HG03575 (cell line): ENCODE measurements at regions not wholly inside any gene's neighbourhood (a gene's known extent, or its start where the extent isn't known, plus 50 kb on each side); places are given as distances from the start of the nearest gene placed in this dataset.
"Not testable (repeated sequence)": the region's sequence is repeated elsewhere in the genome, so short reads cannot be mapped to it uniquely, and the experiment has no call there.

Experiments used
- ATAC-seq: cut with Tn5 transposase; IDR thresholded peaks from one replicate; pipeline ENCODE4 v1.9.1; 2021; ENCODE audit not compliant: unreplicated experiment, insufficient number of reproducible peaks, low FRiP score; ENCODE audit errors: extremely low read depth

DNA sequence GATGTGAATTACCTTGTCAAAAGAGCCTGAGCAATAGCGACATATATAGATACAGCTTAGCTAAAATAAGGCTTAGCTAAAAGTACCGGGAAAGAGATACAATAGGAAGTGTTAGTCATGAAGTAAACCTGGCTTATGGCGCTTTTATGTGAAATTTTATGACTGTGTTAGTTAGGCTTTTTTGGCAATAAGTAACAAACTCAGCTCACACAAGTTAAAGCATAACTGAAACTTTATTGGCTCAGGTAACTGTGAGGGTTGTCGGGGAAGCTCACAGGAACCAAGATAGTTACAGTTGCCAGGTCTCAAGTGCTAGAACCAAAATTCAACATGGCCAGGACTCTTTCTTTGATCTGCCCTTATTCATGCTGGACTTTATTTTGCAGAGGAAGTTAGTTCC is 925.0 kb upstream of the GYPC start:
- no peak for ATAC-seq

DNA sequence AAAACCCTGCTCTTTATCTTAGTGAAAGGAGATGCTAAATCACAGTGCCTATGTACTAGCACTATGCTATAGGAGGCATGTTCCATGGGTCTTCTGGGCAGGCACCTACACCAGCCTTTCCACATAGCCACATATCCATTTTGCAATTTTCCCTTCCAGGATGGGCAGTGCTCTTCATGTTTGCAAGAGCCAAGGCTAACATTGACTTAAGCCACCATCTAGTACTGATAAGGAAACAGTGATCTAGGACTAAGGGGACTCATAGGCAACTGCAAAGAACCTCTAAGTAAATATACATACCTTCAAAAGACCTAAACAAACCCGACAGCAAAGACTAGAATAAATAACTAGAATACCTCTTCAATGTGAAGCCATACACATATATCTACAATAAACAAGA is 919.7 kb upstream of the GYPC start:
- ATAC-seq = no peak

DNA sequence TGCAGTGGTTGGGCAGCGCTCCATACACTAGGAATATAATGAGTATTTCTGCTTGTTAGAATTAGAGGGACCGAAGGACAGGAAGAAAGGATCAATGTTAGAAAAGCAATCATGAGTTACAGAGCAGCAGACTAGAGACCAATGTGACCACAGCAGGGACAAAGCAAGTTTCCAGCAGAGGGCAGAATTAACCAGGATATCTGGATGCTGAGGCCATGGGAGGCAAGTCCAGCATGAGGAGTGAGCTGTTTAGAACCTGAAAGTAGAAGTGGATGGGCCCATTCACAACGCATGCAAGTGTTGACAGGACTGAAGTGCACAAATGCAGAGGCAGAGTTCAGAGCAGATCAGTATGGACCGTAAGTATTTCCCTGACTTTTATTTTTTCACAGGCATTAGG is 910.4 kb upstream of the GYPC start:
- no peak for ATAC-seq

DNA sequence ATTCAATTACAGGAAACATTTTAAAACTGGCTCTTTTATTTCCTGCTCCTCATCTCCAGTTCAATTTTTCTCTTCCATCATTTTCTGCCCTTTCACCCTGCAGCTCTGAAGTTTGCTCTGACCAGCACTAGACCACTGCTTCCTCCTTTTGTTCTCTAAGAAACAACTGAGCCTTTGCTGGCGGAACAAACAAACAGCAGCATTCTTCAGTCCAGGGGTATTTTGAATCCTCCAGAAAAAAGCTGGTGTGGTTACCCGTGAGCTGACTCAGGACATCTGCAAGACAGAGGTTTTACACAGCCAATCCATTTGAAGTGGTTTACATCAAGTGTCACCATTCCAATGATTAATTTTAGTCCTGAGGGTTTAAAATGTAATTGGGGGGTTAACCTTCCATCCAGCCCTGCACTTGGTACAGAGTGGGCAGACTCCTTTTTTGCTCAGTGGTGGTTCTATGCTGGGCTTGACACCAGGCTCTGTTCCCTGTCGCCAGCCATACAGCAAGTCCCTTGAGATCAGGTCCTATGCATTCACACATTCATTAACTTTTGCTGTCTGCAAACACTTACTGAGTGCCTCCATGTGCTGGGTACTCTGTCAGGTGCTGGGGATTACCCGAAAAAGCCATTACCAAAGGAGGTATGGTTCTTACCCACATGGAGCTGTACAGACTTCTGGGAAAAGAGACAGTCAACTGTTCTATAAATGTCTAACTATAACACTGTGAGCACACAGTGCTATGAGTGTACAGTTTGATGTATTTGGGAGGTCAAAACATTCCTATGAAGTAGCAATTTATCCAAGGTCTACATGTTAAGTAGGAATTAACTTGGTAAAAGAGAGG is 909.4 kb upstream of the GYPC start:
- ATAC-seq = no peak

DNA sequence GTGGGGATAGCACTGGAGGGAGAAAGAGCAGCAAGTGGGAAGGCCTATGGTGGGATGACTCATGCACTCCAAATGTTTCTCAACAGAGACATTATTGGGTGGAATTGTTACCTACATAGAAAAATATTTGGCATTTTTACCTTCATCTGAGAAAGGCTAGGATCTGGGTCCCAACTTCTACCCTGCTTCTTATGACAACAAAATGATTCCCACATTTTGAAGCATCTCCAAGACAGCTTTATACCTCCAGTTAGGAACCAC is 908.9 kb upstream of the GYPC start:
- ATAC-seq = no peak

DNA sequence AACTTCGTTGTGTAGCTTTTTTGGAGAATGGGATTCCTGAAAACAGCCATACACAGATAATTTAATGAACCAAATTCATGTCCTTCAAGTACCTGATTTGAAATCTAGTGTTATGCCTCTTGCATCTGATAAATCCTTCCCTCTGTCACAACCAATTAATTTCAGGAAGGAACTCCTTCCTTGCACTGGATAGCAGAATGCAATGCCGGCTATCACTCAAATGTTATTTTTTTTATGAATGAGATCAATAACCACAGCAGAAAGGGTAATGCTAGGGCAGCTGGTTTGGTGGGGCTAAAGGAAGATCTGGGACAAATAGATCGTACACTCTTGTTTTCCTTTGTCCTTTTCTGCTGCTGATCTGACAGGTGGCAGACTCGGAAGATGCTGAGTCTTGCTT is 899.5 kb upstream of the GYPC start:
- no peak for ATAC-seq

DNA sequence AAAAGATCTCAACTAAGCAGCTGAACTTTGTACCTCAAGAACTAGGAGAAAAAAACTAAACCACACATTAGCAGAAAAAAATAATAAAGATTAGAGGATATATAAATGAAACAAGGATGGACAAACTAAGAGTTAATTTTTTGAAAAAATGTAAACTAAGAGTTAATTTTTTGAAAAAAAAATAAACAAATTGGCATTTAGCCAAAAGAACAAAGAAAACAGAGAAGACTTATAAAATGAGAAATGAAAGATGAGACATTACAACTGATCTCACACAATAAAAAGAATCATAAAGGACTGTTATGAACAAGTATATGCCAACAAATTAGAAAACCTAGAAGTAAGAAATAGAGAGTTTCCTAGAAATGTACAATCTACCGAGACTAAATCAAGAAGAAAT is 859.2 kb upstream of the GYPC start:
- ATAC-seq = no peak

DNA sequence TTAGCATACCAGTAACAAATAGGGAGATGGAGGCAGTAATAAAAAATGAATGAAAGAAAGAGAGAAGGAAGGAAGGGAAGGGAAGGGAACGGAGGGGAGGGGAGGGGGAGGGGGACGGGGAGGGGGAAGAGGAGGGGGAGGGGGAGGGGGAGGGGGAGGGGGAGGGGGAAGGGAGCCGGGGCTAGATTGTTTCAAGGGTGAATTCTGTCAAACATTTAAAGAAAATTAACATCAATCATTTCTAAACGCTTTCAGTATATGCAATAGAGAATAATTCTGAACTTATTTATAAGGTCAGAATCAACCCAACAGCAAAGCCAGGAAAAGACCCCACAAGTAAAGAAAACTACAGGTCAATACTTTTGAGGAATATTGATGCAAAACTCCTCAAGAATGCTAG is 858.8 kb upstream of the GYPC start:
- ATAC-seq = no peak

DNA sequence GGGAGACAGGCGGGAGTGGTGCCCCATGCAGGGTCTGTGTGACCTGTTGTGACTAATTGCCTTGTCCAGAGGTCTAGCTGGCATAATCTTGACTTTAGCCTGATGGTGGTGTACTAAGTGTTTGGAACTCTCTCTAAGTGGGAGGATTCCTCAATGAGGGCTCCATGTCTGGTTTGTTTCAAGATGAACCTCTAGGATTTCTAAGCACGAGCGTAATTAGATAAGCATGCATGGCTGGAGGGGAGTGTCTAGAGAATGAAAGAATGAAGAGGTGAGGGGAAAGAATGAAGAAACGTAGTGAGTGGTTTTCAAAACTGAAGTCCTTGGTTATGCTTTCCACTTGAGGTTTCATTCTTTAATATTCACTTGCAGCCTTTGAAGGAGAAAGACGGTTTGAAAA is 833.2 kb upstream of the GYPC start:
- no peak for ATAC-seq

DNA sequence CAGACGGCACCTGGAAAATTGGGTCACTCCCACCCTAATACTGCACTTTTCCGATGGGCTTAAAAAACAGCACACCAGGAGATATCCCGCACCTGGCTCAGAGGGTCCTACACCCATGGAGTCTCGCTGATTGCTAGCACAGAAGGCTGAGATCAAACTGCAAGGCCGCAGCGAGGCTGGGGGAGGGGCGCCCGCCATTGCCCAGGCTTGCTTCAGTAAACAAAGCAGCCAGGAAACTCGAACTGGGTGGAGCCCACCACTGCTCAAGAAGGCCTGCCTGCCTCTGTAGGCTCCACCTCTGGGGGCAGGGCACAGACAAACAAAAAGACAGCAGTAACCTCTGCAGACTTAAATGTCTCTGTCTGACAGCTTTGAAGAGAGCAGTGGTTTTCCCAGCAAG is 830.2 kb upstream of the GYPC start:
- ATAC-seq = not testable (repeated sequence)

DNA sequence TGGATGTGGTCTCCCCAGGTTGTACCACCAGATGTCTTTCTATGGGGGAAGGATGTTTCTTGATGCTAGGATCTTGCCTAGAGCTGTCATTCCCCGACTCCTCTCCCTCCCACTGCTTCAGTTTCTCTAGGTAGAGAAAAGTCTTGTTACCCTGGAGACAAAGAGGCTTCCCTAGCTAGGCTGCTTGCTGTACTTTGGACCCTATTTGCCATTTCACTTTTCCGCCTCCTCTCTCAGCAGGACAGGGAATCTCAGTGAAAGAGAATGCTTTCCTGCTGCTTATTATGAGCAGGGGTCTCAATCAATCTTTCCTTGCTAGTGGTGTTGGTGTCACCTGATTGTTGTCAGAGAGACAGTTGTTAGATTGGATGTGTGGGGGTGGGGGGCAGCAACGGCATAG is 818.8 kb upstream of the GYPC start:
- no peak for ATAC-seq

DNA sequence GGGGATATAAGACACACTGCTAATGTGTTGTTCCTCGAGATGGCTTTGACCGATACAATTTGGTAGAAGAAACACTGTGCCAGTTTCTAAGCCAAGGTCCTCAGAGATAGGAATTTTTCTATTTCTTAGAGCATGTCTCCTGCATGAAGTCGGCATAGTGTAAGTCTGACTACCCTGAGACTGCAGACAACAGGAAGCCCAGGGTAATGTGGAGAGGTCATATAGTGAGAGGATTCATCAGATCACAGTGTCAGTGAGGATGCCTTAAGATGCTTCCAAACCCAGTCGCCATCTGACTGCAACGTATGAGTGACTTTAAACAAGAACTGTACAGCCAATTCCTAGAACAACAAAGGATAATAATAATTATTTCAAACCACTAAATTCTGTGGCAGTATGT is 818.3 kb upstream of the GYPC start:
- ATAC-seq = no peak

DNA sequence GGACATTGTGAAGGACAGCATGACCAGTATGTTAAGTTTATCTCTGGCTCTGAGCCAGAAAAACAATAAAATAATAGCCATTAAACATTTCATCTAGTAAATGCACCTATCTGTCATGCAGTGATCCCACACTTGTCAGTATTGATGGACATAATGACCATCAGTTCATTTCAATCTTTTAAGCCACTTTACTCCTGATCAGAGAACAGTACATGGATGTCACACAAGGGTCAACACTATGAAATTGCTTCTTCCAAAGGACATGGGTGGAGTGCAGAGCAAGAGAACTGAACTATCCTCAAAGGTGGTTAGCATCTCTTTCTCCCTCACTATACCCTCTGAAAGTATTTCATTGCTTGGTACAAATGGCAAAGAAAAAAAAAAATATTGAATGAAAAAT is 816.0 kb upstream of the GYPC start:
- no peak for ATAC-seq

DNA sequence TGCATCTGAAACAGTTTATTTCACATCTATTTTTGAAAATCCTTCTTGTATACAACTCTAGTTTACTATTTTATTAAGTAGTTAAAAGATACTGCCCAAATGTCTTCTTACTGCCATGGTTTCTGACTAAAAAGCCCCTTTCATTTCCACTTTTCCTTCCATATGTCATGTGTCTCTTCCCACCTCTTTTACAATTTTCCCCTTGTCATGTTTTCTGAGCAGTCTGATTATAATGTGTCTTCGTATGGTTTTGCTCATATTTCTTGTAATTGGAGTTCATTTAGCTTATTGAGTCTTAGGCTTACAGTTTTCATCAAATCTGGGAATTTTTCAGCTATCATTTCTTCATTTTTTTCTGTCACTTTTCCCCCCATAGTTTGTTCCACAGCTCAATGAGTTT is 813.9 kb upstream of the GYPC start:
- ATAC-seq = no peak

DNA sequence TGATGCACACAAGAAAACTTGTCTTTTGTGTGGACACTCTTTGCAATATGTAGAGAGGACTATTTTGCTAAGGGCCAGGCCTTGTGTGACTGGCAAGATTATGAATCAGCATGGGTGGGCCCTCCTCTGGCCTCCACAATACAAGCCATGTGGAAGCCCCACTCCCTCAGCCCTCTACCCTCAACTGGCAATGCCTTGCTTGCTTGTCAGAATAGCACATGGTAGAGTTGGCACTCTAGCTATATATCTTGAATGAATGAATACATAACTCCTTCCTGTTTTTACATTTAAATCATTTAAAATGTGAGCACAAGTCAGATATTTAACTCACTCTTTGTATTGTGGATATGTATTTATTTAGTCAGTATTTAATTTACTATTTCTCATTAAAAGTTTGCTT is 805.4 kb upstream of the GYPC start:
- ATAC-seq = no peak

DNA sequence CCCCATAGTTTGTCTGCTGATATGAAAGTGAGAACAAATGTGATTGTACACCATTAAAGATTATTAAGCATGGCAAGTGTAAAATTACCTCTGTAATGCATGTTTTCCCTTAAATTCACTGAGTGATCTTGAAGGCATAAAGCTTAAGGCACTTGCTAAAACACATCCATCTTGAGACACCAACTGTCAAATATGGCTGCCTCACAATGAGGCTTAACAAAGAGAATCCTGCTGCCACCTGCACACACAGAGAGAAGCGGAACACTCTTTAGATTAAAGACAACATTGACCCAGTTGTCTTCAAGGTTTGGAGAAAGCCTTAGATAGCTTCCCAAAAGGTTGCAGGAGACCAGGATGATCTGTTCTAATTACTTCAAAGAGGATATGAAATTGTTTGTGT is 803.6 kb upstream of the GYPC start:
- ATAC-seq = no peak

DNA sequence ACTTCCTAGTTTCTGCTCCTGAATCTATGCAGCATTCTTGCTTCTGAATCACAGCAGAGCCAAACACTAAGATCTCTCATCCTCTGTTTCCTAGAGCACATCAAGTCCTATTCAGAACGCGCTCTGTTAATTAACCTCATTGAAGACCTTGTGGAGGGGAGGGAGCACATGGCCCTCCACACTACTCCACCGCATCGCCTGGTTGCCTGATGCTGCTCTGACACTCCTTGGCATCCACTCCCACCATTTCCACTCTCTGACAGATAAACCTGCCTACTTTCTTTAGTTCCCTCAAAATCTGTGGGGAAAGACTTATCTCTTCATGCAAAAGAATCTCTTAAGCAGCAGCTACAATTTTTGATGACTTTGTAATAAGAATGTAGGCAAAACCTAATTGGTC is 802.3 kb upstream of the GYPC start:
- ATAC-seq = no peak

DNA sequence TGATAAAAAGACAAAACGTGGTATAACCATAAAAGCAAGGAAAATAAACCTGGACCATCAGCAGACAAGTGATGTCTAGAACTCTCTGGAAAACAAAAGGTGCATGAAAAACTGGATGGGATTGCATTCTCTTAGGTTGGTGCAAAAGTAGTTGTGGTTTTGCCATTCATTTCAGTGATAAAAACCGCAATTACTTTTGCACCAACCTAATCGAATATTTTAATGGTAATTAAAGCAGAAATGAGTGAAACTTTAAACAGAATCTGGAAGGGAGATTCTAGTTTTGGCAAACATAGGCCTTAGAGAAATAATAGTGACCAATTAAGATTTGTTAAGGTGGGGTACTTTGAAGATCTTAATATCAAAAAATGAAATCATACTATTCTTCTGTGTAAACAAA is 800.8 kb upstream of the GYPC start:
- ATAC-seq = no peak

DNA sequence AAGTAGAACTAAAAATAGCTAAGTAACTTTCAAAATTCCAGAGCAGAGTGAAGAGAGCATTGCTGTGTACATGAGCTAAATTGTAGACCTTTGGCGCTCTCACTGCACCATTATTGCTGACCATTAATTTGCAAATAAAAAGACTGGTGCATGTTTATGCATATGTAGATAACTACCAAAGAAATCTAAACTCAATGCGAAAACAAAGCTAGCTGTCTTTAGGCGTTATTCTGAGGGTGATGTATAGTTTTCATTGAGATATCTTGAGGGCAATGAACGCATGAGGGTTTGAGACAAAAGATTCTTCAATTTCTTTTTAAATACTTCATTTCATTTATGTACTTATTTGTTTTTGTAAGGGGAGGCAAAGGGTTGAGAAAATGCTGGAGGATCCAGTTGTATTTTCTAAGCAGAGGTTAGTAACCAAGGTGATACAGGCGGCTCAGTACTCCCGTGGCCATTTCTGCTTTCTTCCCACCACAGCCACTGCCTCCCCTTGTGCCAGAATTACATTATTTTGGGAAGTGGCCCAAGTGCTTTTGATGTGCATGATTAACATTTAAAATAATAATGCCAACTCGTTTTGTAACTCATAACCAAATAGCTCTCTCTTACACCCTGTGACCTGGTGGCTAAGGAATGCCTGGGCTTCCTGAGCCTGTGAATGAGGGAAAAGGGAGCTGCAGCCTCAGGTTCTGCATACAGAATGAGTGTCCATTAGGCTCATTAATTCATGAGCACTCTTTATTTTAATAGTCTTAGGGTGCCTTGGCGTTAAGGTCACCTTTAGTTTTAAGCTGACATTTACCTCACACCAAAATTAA is 797.8 kb upstream of the GYPC start:
- no peak for ATAC-seq

DNA sequence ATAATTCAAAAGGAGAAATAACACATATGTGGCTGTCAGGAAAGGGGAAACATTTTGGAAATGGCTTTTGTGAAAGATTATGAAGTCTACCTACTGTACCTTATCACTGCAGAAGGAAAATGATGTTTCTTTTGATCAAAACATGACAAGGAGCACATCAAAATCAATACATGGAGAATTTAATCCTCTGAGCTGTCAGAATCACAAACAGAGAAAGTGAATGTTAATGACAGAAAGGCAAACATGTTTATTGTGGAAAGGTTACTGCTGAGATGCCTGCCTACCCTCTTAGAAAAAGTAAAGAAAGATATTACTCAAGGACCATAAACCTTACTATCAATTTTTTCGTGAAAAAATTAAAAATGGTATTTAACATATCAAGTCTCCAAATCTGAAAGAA is 794.5 kb upstream of the GYPC start:
- ATAC-seq = no peak

DNA sequence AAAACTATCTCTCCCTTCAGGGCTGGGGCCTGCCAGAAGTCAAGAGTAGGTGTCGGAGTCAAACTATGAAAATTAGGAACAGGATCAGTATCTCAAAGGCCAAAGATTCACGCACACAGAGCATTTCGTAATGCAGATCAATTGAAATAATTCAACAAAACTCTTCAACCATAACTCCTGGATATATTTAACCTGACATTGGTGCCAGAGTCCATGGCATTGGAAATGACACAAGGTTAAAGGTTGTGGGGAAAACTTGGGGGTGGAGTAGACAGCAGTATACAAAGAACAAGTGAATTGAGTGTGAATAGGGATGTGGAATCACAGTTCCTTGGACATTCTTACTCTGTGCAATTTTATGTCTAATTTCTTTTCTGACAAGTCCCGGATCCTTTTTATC is 788.0 kb upstream of the GYPC start:
- ATAC-seq = no peak
